ENCODE measurements at regions not wholly inside any gene's neighbourhood (a gene's known extent, or its start where the extent isn't known, plus 50 kb on each side); places are given as distances from the start of the nearest gene placed in this dataset.
"Not testable (repeated sequence)": the region's sequence is repeated elsewhere in the genome, so short reads cannot be mapped to it uniquely, and the experiment has no call there.

GRCh38 chr14:23883684-23884540, 69.7 kb upstream of the DHRS4 start:
- TF ChIP-seq POU2F2 (IDR thresholded peaks at IDR 0.05; ENCODE audit: low read depth, low read length) (no peak), POLR2A (IDR thresholded peaks at IDR 0.05; ENCODE audit: low read depth, low read length) (no peak), POLR2AphosphoS5 (IDR thresholded peaks at IDR 0.05; ENCODE audit: low read depth, low read length) (no peak), SPI1 (IDR thresholded peaks at IDR 0.05; ENCODE audit: low read depth, low read length) (no peak), PAX5 (IDR thresholded peaks at IDR 0.05; ENCODE audit: insufficient read depth, low read length, severe bottlenecking) (no peak)
- DNase-seq (ENCODE audit: insufficient read length, low spot score) (no peak), FAIRE-seq (no peak)

DNA sequence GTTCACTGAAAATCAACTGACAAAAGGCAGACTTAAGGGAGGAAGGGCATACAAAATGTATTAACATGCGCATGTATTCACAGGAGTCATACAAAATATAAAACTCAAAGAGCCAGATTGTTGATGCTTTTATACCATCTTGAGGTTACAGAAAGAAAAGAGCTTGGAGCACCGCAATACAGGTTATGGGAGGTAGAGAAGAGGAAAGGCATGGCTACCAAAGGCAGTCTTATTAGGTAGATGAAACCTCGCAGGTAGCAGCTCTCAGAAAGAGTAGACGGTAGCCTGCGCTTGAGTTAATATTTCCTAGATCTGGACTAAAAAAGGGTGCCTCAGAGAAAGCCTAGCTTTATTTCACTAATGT, 69.0 kb upstream of the DHRS4 start:
- FAIRE-seq (no peak), DNase-seq (ENCODE audit: insufficient read length, low spot score) (no peak)
- no peak for TF ChIP-seq POLR2AphosphoS5 (IDR thresholded peaks at IDR 0.05; ENCODE audit: low read depth, low read length)
- no peak for TF ChIP-seq POLR2A (IDR thresholded peaks at IDR 0.05; ENCODE audit: low read depth, low read length)

DNA sequence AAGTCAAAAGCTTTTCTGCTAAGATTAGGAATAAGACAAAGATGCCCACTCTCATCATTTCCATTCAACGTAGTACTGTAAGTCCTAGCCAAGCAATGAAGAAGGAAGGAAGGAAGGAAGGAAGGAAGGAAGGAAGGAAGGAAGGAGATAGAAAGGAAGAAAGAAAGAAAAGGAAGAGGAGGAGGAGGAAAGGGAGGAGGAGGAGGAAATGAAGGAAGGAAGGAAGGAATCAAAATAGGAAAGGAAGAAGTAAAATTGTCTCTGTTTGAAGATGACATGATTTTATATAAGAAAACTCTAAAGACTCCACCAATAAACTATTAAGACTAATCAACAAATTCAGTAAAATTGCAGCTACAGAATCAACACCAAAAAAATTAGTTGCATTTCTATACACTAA, 66.0 kb upstream of the DHRS4 start:
- FAIRE-seq (no peak), DNase-seq (ENCODE audit: insufficient read length, low spot score) (no peak)
- no peak for TF ChIP-seq POLR2AphosphoS5 (IDR thresholded peaks at IDR 0.05; ENCODE audit: low read depth, low read length)
- TF ChIP-seq POU2F2 (IDR thresholded peaks at IDR 0.05; ENCODE audit: low read depth, low read length): no peak
- TF ChIP-seq SPI1 (IDR thresholded peaks at IDR 0.05; ENCODE audit: low read depth, low read length): no peak
- no peak for TF ChIP-seq TAF1 (IDR thresholded peaks at IDR 0.05; ENCODE audit: low read depth, low read length)
- TF ChIP-seq PAX5 (IDR thresholded peaks at IDR 0.05; ENCODE audit: insufficient read depth, low read length, severe bottlenecking): no peak
- no peak for TF ChIP-seq POLR2A (IDR thresholded peaks at IDR 0.05; ENCODE audit: low read depth, low read length)

GRCh38 chr14:23891717-23892116, 61.9 kb upstream of the DHRS4 start:
- not testable (repeated sequence) for DNase-seq (ENCODE audit: insufficient read length, low spot score); FAIRE-seq

DNA sequence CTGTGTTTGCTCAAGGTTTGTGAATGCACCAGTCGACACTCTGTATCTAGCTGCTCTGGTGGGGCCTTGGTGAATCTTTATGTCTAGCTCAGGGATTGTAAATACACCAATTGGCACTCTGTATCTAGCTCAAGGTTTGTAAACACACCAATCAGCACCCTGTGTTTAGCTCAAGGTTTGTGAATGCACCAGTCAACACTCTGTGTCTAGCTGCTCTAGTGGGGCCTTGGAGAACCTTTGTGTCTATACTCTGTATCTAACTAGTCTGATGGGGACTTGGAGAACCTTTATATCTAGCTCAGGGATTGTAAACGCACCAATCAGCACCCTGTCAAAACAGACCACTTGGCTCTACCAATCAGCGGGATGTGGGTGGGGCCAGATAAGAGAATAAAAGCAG, 61.3 kb upstream of the DHRS4 start:
- FAIRE-seq: not testable (repeated sequence)

GRCh38 chr14:23894362-23895052, 59.1 kb upstream of the DHRS4 start:
- TF ChIP-seq POLR2A (IDR thresholded peaks at IDR 0.05; ENCODE audit: low read depth, low read length): no peak
- no peak for TF ChIP-seq SPI1 (IDR thresholded peaks at IDR 0.05; ENCODE audit: low read depth, low read length)
- no peak for TF ChIP-seq POLR2AphosphoS5 (IDR thresholded peaks at IDR 0.05; ENCODE audit: low read depth, low read length)
- no peak for TF ChIP-seq TAF1 (IDR thresholded peaks at IDR 0.05; ENCODE audit: low read depth, low read length)
- no peak for TF ChIP-seq PAX5 (IDR thresholded peaks at IDR 0.05; ENCODE audit: insufficient read depth, low read length, severe bottlenecking)
- TF ChIP-seq POU2F2 (IDR thresholded peaks at IDR 0.05; ENCODE audit: low read depth, low read length): no peak
- FAIRE-seq (no peak), DNase-seq (ENCODE audit: insufficient read length, low spot score) (no peak)

More for the DNA sequence above, 61.3 kb upstream of the DHRS4 start:
- not testable (repeated sequence) for DNase-seq (ENCODE audit: insufficient read length, low spot score)

DNA sequence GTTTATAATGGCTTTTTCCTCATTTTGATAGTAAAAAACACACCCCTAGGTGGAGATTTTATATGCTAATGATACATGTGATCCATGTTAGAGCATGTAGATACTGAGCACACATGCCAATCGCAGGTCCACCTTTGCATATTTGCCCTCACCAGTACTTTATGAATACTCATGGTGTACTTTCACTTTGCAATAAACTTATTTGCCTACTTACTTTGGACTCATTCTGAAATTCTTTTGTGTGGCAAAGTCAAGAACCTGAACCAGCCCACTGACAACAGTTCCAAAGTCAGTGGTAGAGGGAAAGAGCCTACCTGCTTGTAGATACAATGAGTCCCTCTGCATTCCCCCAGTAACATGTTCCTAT, 58.5 kb upstream of the DHRS4 start:
- DNase-seq (ENCODE audit: insufficient read length, low spot score) (no peak), FAIRE-seq (no peak)
- TF ChIP-seq TAF1 (IDR thresholded peaks at IDR 0.05; ENCODE audit: low read depth, low read length) (no peak), POLR2AphosphoS5 (IDR thresholded peaks at IDR 0.05; ENCODE audit: low read depth, low read length) (no peak), POLR2A (IDR thresholded peaks at IDR 0.05; ENCODE audit: low read depth, low read length) (no peak), SPI1 (IDR thresholded peaks at IDR 0.05; ENCODE audit: low read depth, low read length) (no peak), PAX5 (IDR thresholded peaks at IDR 0.05; ENCODE audit: insufficient read depth, low read length, severe bottlenecking) (no peak), POU2F2 (IDR thresholded peaks at IDR 0.05; ENCODE audit: low read depth, low read length) (no peak)

GRCh38 chr14:23895480-23895879, 58.1 kb upstream of the DHRS4 start:
- DNase-seq (ENCODE audit: insufficient read length, low spot score) (no peak), FAIRE-seq (no peak)

DNA sequence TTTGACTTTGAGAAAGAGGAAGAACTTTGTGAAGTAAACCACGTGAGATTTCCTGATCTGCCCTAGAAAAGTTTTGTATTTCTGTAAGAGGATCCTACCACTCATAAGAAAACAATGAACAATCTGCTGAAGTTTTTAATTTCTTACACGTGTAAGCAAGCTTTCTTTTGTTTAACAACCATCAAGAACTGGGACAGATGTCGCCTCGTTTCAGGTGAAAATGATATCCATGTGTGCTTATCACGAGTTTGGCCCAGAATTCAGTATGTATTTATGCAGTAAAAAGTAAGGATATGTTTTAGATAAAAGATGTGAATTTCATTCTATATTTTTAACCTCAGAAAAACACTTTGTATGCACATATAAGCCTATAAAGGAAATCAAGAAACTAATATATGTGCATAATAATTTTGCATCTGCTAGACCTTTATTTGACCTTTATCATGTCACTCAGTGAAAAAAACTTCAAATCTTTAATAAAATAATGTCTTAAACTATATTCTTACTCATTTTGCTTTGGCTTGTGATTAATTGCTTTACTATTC, 56.9 kb upstream of the DHRS4 start:
- no peak for TF ChIP-seq TAF1 (IDR thresholded peaks at IDR 0.05; ENCODE audit: low read depth, low read length)
- TF ChIP-seq POLR2A (IDR thresholded peaks at IDR 0.05; ENCODE audit: low read depth, low read length): no peak
- TF ChIP-seq POU2F2 (IDR thresholded peaks at IDR 0.05; ENCODE audit: low read depth, low read length): no peak
- TF ChIP-seq SPI1 (IDR thresholded peaks at IDR 0.05; ENCODE audit: low read depth, low read length): no peak
- DNase-seq (ENCODE audit: insufficient read length, low spot score) (no peak), FAIRE-seq (no peak)

More at GRCh38 chr14:23895480-23895879, 58.1 kb upstream of the DHRS4 start:
- TF ChIP-seq SPI1 (IDR thresholded peaks at IDR 0.05; ENCODE audit: low read depth, low read length): no peak
- TF ChIP-seq POLR2AphosphoS5 (IDR thresholded peaks at IDR 0.05; ENCODE audit: low read depth, low read length): no peak

DNA sequence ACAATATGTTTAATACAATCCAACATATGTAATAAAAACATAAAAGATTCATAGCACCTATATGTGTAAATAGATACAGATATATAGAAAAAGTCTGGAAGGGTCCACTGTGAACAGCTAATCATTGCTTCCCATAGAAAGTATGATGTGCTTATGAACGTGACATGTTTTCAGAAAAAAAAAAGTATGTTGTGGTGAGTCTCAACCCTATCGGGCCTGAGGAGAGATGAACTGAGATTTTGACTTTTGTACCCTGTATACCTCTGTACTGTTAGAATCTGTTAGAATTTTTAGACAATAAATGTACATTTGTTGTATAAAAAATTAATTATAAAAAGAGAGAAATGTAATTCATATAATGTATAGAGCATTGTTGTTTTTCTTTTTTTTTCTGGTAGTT, 56.3 kb upstream of the DHRS4 start:
- DNase-seq (ENCODE audit: insufficient read length, low spot score); FAIRE-seq: not testable (repeated sequence)

DNA sequence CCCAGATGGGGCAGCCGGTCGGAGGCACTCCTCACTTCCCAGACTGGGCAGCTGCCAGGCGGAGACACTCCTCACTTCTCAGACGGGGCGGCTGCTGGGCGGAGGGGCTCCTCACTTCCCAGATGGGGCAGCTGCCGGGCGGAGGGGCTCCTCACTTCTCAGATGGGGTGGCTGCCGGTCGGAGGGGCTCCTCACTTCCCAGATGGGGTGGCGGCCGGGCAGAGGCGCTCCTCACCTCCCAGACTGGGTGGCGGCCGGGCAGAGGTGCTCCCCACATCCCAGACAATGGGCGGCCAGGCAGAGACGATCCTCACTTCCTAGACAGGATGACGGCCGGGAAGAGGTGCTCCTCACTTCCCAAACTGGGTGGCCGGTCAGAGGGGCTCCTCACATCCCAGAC, 55.2 kb upstream of the DHRS4 start:
- FAIRE-seq; DNase-seq (ENCODE audit: insufficient read length, low spot score): not testable (repeated sequence)
